HCT116 (cell line): ENCODE measurements at regions not wholly inside any gene's neighbourhood (a gene's known extent, or its start where the extent isn't known, plus 50 kb on each side); places are given as distances from the start of the nearest gene placed in this dataset.

Experiments used
- ATAC-seq: fragments of 200-7000 bp; cut with Tn5 transposase; 2 replicates; pipeline ENCODE4 v1.9.1; 2020; ENCODE audit warnings: mild to moderate bottlenecking, moderate library complexity
- BruUV-seq: library from RNA; stranded (reverse); fragments of 400-500 nt; replicated peaks from 2 replicates; lab custom pipeline; 2021; lab: Mats Ljungman, UMichigan
- CTCF ChIA-PET: fragments of 300-600 bp; sonication (Branson Sonifier 250); formaldehyde crosslinking; loops from one replicate; lab custom pipeline; 2021; ENCODE audit warnings: antibody characterized with exemption; lab: Charles Lee
- POLR2A ChIA-PET: fragments of 300-600, 350-600 bp; sonication (Branson Sonifier 250); formaldehyde crosslinking; loops from one replicate; lab custom pipeline; 2021; ENCODE audit warnings: antibody characterized with exemption; lab: Charles Lee
- RAD21 ChIA-PET, 2 experiments: fragments of 300-600 bp; sonication (Branson Sonifier 250); formaldehyde crosslinking; loops; one replicate each; lab custom pipeline; 2023; ENCODE audit warnings: low total read pairs in 2 of 2; ENCODE audit not compliant: uncharacterized antibody in 2 of 2, unreplicated experiment in 2 of 2, low non-redundant PET in 1 of 2; lab: Charles Lee
- DNase-seq: peaks from one replicate; pipeline ENCODE4 v3.0.0-alpha.2; 2010; ENCODE audit warnings: low read depth, low spot score
- H2AFZ ChIP-seq: fragments of 200-600 bp; shearing (Covaris generic), sonication (generic); 2 replicates; pipeline ENCODE4 v1.6.1; 2017; ENCODE audit warnings: low read depth, mixed run types, mixed read lengths, antibody characterized with exemption, low read length; ENCODE audit not compliant: poor library complexity, severe bottlenecking
- H3K27ac ChIP-seq: 2 replicates; pipeline ENCODE4 v1.5.1; 2012; ENCODE audit warnings: low read depth, low read length
- H3K27me3 ChIP-seq: fragments of 200-600 bp; sonication (generic); 2 replicates; pipeline ENCODE4 v1.6.1; 2016; ENCODE audit warnings: mixed run types, low read length, mixed read lengths; ENCODE audit not compliant: insufficient read depth
- H3K36me3 ChIP-seq, 2 experiments: fragments of 200-500 bp in 1 of 2; fragments of 200-600 bp in 1 of 2; sonication (Bioruptor generic) in 1 of 2; sonication (generic) in 1 of 2; 2 replicates each; pipeline versions ENCODE4 v1.5.1 to v1.6.1; 2014 to 2016; ENCODE audit warnings: low read length in 2 of 2, inconsistent platforms in 1 of 2, mixed read lengths in 1 of 2, mixed run types in 1 of 2; ENCODE audit not compliant: insufficient read depth in 2 of 2, control insufficient read depth in 1 of 2
- H3K4me1 ChIP-seq, 2 experiments: fragments of 200-600 bp in 1 of 2; sonication (generic) in 1 of 2; 2 replicates each; pipeline versions ENCODE4 v1.5.1 to v1.6.1; 2012 to 2017; ENCODE audit warnings: low read length in 2 of 2, inconsistent platforms in 1 of 2, mild to moderate bottlenecking in 1 of 2, mixed read lengths in 1 of 2, mixed run types in 1 of 2, moderate library complexity in 1 of 2; ENCODE audit not compliant: insufficient read depth in 2 of 2, control insufficient read depth in 1 of 2
- H3K4me2 ChIP-seq: fragments of 200-600 bp; sonication (generic); 2 replicates; pipeline ENCODE4 v1.6.1; 2017; ENCODE audit warnings: mixed run types, low read length, mixed read lengths
- H3K4me3 ChIP-seq, 2 experiments: fragments of 200-600 bp in 1 of 2; sonication (generic) in 1 of 2; replicated peaks in 1 of 2; 2 replicates each; pipeline ENCODE4 v1.5.1; 2011 to 2016; ENCODE audit warnings: low read length in 2 of 2, control low read depth in 1 of 2, low read depth in 1 of 2, mild to moderate bottlenecking in 1 of 2, mixed read lengths in 1 of 2, mixed run types in 1 of 2
- H3K79me2 ChIP-seq: fragments of 200-600 bp; sonication (generic); 2 replicates; pipeline ENCODE4 v1.6.1; 2017; ENCODE audit warnings: mild to moderate bottlenecking, mixed run types, low read length, moderate library complexity, mixed read lengths; ENCODE audit not compliant: insufficient read depth
- H3K9ac ChIP-seq: fragments of 200-600 bp; sonication (generic); 2 replicates; pipeline ENCODE4 v1.6.1; 2016; ENCODE audit warnings: low read length, mixed read lengths
- H3K9me2 ChIP-seq: fragments of 200-600 bp; sonication (generic), shearing (Covaris generic); 2 replicates; pipeline ENCODE4 v1.6.1; 2017; ENCODE audit warnings: mixed run types, mild to moderate bottlenecking, moderate library complexity; ENCODE audit not compliant: insufficient read depth
- H3K9me3 ChIP-seq, 2 experiments: fragments of 200-500 bp in 1 of 2; fragments of 200-600 bp in 1 of 2; sonication (Bioruptor generic) in 1 of 2; sonication (generic) in 1 of 2; 2 replicates each; pipeline ENCODE4 v1.6.1; 2014 to 2017; ENCODE audit warnings: low read length in 2 of 2, mixed read lengths in 2 of 2, inconsistent platforms in 1 of 2, low read depth in 1 of 2, mild to moderate bottlenecking in 1 of 2, mixed run types in 1 of 2, moderate library complexity in 1 of 2; ENCODE audit not compliant: control insufficient read depth in 1 of 2, insufficient read depth in 1 of 2
- H4K20me1 ChIP-seq: fragments of 200-600 bp; sonication (generic), shearing (Covaris generic); 2 replicates; pipeline ENCODE4 v1.6.1; 2017; ENCODE audit warnings: mixed run types, mild to moderate bottlenecking, moderate library complexity; ENCODE audit not compliant: insufficient read depth
- CBX3 ChIP-seq: IDR thresholded peaks from 2 replicates; pipeline ENCODE4 v1.6.1; 2012; ENCODE audit warnings: low read depth
- CEBPB ChIP-seq: IDR thresholded peaks from 2 replicates; pipeline ENCODE4 v1.6.1; 2012; ENCODE audit warnings: low read depth
- EGR1 ChIP-seq: IDR thresholded peaks from 2 replicates; pipeline ENCODE4 v1.6.1; 2012; ENCODE audit warnings: low read depth
- EZH2 ChIP-seq: fragments of 200-600 bp; sonication (generic); IDR thresholded peaks from 2 replicates; pipeline ENCODE4 v1.6.1; 2017; ENCODE audit warnings: antibody characterized with exemption, mixed run types
- EZH2phosphoT487 ChIP-seq: fragments of 200-600 bp; IDR thresholded peaks from 2 replicates; pipeline ENCODE4 v1.6.1; 2018; ENCODE audit warnings: antibody characterized with exemption, borderline replicate concordance
- FOSL1 ChIP-seq: IDR thresholded peaks from 2 replicates; pipeline ENCODE4 v1.6.1; 2012; ENCODE audit warnings: low read depth
- JUND ChIP-seq: IDR thresholded peaks from 2 replicates; pipeline ENCODE4 v1.6.1; 2012
- POLR2A ChIP-seq: IDR thresholded peaks from 2 replicates; pipeline ENCODE4 v1.7.0; 2011; ENCODE audit warnings: borderline replicate concordance; ENCODE audit not compliant: insufficient read depth, insufficient read length; ENCODE audit errors: extremely low read depth
- POLR2AphosphoS5 ChIP-seq: IDR thresholded peaks from 2 replicates; pipeline ENCODE4 v1.6.1; 2011; ENCODE audit warnings: mild to moderate bottlenecking, low read depth, low read length, moderate library complexity
- RAD21 ChIP-seq: IDR thresholded peaks from 2 replicates; pipeline ENCODE4 v1.6.1; 2012; ENCODE audit warnings: low read depth, mild to moderate bottlenecking
- SIN3A ChIP-seq: IDR thresholded peaks from 2 replicates; pipeline ENCODE4 v1.6.1; 2012; ENCODE audit warnings: low read depth
- SP1 ChIP-seq: IDR thresholded peaks from 2 replicates; pipeline ENCODE4 v1.6.1; 2012; ENCODE audit warnings: low read depth
- SRF ChIP-seq: IDR thresholded peaks from 2 replicates; pipeline ENCODE4 v1.6.1; 2012; ENCODE audit warnings: low read depth
- TCF7L2 ChIP-seq: IDR thresholded peaks from 2 replicates; pipeline ENCODE4 v1.7.0; 2011; ENCODE audit warnings: borderline replicate concordance, inconsistent platforms; ENCODE audit not compliant: insufficient read depth, insufficient read length; ENCODE audit errors: extremely low read depth
- ZNF274 ChIP-seq: fragments of 200-500 bp; sonication (Bioruptor generic); IDR thresholded peaks from 2 replicates; pipeline ENCODE4 v1.6.1; 2014; ENCODE audit warnings: mild to moderate bottlenecking, low read depth, low read length, inconsistent platforms
- intact Hi-C: fragments of 100-400 bp; cut with micrococcal nuclease; formaldehyde crosslinking; loops from 2 replicates; pipeline ENCODE4 v1.10.0; 2022
- TF ChIP-seq, protein P1 (sequence below): IDR thresholded peaks from 2 replicates; pipeline ENCODE4 v1.6.1; 2011; ENCODE audit warnings: mild to moderate bottlenecking, low read length, moderate library complexity; ENCODE audit not compliant: insufficient replicate concordance; ENCODE audit errors: extremely low read depth
- TF ChIP-seq, protein P2 (sequence below): IDR thresholded peaks from 2 replicates; pipeline ENCODE4 v1.6.1; 2012
- TF ChIP-seq, protein P3 (sequence below): IDR thresholded peaks from 2 replicates; pipeline ENCODE4 v1.6.1; 2012
- TF ChIP-seq, protein P4 (sequence below), 3 experiments: fragments of 200-600 bp in 1 of 3; sonication (generic) in 1 of 3; IDR thresholded peaks in 2 of 3; conservative IDR thresholded peaks in 1 of 3; 2 replicates each; pipeline ENCODE4 v1.5.1; 2012 to 2017; ENCODE audit warnings: low read depth in 2 of 3, low read length in 2 of 3, antibody characterized with exemption in 1 of 3, borderline replicate concordance in 1 of 3, control low read depth in 1 of 3, mild to moderate bottlenecking in 1 of 3, mixed read lengths in 1 of 3, mixed run types in 1 of 3, moderate library complexity in 1 of 3; ENCODE audit not compliant: insufficient read depth in 1 of 3
- TF ChIP-seq, protein P5 (sequence below): IDR thresholded peaks from 2 replicates; pipeline ENCODE4 v1.6.1; 2012; ENCODE audit warnings: low read depth

DNA sequence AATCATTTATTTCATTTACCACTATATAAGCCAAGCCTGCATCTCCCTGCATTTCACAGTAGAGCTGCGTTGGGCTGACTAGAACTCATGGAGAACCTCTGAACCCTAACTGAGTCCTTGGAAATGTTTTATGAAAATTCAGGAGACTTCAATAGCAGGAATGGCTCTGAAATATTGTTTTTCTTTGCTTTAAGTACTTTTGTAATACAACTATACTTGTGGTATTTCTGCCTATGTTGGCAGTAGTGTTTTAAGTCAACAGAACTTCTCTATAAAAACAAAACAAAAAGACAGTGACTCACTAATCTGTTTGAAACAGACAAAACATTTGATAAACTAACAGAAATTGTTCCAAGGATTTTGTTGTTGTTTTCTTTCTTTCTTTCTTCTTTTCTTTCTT, 489.2 kb upstream of the MEF2C start:
- Histone ChIP-seq H4K20me1 (no peaks in the 10 kb centered on the region), H3K27ac (no peak overlapping the region), H3K27me3 (no peaks in the 10 kb centered on the region), H3K36me3 (no peaks in the 10 kb centered on the region), H3K79me2 (no peaks in the 10 kb centered on the region), H3K4me2 (no peak overlapping the region), H3K9me2 (0 out of 2 replicates have a peak, but pooled peaks cover 3% of the 10 kb centered on the region), H3K9me3 (no peaks in the 10 kb centered on the region), H3K4me3 (no peak overlapping the region), H3K9ac (no peak overlapping the region), H3K4me1 (no peaks in the 10 kb centered on the region), H2AFZ (peak overlapping the region; percentile 12)
- intact Hi-C loops: no loop called here
- ATAC-seq (no peak), DNase-seq (no peak)
- ChIA-PET CTCF (no interaction called here), RAD21 (no interaction called here), POLR2A (no interaction called here)
- BruUV-seq: no TSS peak
- TF ChIP-seq CBX3 (no peak), JUND (no peak), POLR2A (no peak), TCF7L2 (no peak), CEBPB (no peak), SP1 (no peak), SRF (no peak), SIN3A (no peak), RAD21 (no peak), EZH2phosphoT487 (no peak), FOSL1 (no peak), EZH2 (no peak), POLR2AphosphoS5 (no peak), ZNF274 (no peak), EGR1 (no peak)
- TF ChIP-seq, protein P1, sequence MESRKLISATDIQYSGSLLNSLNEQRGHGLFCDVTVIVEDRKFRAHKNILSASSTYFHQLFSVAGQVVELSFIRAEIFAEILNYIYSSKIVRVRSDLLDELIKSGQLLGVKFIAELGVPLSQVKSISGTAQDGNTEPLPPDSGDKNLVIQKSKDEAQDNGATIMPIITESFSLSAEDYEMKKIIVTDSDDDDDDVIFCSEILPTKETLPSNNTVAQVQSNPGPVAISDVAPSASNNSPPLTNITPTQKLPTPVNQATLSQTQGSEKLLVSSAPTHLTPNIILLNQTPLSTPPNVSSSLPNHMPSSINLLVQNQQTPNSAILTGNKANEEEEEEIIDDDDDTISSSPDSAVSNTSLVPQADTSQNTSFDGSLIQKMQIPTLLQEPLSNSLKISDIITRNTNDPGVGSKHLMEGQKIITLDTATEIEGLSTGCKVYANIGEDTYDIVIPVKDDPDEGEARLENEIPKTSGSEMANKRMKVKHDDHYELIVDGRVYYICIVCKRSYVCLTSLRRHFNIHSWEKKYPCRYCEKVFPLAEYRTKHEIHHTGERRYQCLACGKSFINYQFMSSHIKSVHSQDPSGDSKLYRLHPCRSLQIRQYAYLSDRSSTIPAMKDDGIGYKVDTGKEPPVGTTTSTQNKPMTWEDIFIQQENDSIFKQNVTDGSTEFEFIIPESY: no peak
- TF ChIP-seq, protein P2, sequence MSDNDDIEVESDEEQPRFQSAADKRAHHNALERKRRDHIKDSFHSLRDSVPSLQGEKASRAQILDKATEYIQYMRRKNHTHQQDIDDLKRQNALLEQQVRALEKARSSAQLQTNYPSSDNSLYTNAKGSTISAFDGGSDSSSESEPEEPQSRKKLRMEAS: no peak
- TF ChIP-seq, protein P3, sequence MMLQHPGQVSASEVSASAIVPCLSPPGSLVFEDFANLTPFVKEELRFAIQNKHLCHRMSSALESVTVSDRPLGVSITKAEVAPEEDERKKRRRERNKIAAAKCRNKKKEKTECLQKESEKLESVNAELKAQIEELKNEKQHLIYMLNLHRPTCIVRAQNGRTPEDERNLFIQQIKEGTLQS: no peak
- TF ChIP-seq, protein P4, sequence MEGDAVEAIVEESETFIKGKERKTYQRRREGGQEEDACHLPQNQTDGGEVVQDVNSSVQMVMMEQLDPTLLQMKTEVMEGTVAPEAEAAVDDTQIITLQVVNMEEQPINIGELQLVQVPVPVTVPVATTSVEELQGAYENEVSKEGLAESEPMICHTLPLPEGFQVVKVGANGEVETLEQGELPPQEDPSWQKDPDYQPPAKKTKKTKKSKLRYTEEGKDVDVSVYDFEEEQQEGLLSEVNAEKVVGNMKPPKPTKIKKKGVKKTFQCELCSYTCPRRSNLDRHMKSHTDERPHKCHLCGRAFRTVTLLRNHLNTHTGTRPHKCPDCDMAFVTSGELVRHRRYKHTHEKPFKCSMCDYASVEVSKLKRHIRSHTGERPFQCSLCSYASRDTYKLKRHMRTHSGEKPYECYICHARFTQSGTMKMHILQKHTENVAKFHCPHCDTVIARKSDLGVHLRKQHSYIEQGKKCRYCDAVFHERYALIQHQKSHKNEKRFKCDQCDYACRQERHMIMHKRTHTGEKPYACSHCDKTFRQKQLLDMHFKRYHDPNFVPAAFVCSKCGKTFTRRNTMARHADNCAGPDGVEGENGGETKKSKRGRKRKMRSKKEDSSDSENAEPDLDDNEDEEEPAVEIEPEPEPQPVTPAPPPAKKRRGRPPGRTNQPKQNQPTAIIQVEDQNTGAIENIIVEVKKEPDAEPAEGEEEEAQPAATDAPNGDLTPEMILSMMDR (IDR thresholded peaks at IDR 0.05 in 2 of 3, conservative IDR thresholded peaks at IDR 0.05 in 1 of 3; ENCODE audit: borderline replicate concordance in 1 of 3, insufficient read depth in 1 of 3, low read depth in 2 of 3, low read length in 2 of 3): no peak
- TF ChIP-seq, protein P5, sequence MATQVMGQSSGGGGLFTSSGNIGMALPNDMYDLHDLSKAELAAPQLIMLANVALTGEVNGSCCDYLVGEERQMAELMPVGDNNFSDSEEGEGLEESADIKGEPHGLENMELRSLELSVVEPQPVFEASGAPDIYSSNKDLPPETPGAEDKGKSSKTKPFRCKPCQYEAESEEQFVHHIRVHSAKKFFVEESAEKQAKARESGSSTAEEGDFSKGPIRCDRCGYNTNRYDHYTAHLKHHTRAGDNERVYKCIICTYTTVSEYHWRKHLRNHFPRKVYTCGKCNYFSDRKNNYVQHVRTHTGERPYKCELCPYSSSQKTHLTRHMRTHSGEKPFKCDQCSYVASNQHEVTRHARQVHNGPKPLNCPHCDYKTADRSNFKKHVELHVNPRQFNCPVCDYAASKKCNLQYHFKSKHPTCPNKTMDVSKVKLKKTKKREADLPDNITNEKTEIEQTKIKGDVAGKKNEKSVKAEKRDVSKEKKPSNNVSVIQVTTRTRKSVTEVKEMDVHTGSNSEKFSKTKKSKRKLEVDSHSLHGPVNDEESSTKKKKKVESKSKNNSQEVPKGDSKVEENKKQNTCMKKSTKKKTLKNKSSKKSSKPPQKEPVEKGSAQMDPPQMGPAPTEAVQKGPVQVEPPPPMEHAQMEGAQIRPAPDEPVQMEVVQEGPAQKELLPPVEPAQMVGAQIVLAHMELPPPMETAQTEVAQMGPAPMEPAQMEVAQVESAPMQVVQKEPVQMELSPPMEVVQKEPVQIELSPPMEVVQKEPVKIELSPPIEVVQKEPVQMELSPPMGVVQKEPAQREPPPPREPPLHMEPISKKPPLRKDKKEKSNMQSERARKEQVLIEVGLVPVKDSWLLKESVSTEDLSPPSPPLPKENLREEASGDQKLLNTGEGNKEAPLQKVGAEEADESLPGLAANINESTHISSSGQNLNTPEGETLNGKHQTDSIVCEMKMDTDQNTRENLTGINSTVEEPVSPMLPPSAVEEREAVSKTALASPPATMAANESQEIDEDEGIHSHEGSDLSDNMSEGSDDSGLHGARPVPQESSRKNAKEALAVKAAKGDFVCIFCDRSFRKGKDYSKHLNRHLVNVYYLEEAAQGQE: no peak
